Activated naive CD4-positive, alpha-beta T cell treated with anti-CD3 and anti-CD28 coated beads, Interleukin-2, amount 10 ng/mL, durations not matched to agents 7 days and 5 days (primary cell): ENCODE measurements at regions not wholly inside any gene's neighbourhood (a gene's known extent, or its start where the extent isn't known, plus 50 kb on each side); places are given as distances from the start of the nearest gene placed in this dataset.

Experiments used
- CTCF ChIA-PET: fragments of 350-600 bp; sonication (Branson Sonifier 250); formaldehyde crosslinking; loops from one replicate; lab custom pipeline; 2021; ENCODE audit warnings: antibody characterized with exemption; lab: Charles Lee
- DNase-seq: peaks from one replicate; pipeline ENCODE4 v3.0.0-alpha.2; 2020
- H3K27ac Mint-ChIP-seq: one replicate; pipeline ENCODE4 v1.8.0; 2021; ENCODE audit warnings: mild to moderate bottlenecking, moderate library complexity, mixed read lengths
- H3K27me3 Mint-ChIP-seq: one replicate; pipeline ENCODE4 v1.8.0; 2021; ENCODE audit warnings: mild to moderate bottlenecking, mixed read lengths
- H3K36me3 Mint-ChIP-seq: one replicate; pipeline ENCODE4 v1.8.0; 2021; ENCODE audit warnings: mixed read lengths
- H3K4me1 Mint-ChIP-seq: one replicate; pipeline ENCODE4 v1.8.0; 2021; ENCODE audit warnings: mixed read lengths
- H3K4me3 Mint-ChIP-seq: one replicate; pipeline ENCODE4 v1.8.0; 2021; ENCODE audit warnings: mild to moderate bottlenecking, moderate library complexity, mixed read lengths
- H3K9me3 Mint-ChIP-seq: one replicate; pipeline ENCODE4 v1.8.0; 2021; ENCODE audit warnings: mixed read lengths

DNA sequence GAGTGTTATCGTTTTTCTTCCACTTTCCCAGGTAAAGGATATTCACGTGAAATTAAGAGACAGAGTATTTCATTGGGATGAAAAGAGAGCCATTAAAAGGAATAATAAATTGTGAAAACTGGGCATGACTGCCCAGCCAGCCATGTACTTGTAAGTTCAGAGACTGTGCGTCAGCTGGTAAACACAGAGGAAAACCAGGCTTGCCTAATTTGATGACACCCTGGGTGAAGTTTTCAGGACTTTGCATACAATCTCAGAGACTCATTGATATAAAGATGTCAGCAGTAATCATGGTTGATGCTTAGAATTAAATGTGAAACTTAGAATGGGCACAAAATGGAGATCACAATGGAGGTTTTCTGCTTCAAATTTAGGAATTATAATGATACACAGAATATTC lies 153.5 kb upstream of the ZEB2 start:
- Mint-ChIP-seq H3K36me3 (no peaks in the 10 kb centered on the region), H3K4me1 (no peaks in the 10 kb centered on the region), H3K27me3 (no peaks in the 10 kb centered on the region), H3K27ac (no peak overlapping the region), H3K4me3 (no peak overlapping the region), H3K9me3 (no peaks in the 10 kb centered on the region)
- no peak for DNase-seq
- CTCF ChIA-PET: no interaction called here

DNA sequence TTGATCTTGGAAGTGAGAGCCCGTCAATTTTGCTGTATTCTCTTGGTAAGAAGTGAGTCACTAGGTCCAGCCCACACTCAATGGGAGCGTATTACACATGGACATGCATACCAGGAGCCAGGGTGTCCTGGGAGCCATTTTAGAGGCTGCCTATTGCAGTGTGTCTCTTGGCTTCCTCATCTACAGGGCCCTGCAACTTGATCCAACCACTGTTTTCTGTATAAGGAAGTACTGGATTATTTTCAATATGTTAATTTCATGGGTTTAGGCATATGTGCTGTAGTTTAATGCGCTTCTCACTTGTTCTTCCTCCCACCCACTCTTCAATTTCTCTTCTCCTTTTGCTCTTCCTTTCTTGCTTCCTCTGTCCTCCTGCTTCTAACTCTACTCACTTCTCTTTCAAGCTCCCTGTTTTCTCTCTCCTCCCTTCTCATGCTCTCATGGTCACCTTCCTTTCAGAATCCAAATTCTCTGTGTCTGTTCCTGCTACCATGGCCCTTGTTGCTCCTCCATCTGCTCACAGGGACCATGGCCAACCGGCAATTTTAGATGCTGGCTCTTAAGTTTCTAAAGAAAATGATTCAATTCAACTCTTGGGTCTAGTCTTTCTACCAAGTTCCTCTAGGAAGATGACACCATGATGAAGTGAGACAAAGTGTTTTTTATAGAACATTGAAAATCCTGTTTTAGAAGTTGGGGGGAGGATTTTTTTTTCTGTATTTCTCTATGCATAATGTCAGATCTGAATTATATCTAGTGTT lies 152.0 kb upstream of the ZEB2 start:
- no peak for DNase-seq
- H3K36me3 Mint-ChIP-seq: no peaks in the 10 kb centered on the region
- no peaks in the 10 kb centered on the region for H3K4me1 Mint-ChIP-seq
- CTCF ChIA-PET: no interaction called here
- H3K27ac Mint-ChIP-seq: no peak overlapping the region
- H3K9me3 Mint-ChIP-seq: no peaks in the 10 kb centered on the region
- no peak overlapping the region for H3K4me3 Mint-ChIP-seq
- H3K27me3 Mint-ChIP-seq: no peaks in the 10 kb centered on the region

GRCh38 chr2:144670738-144671137 lies 150.8 kb upstream of the ZEB2 start:
- Mint-ChIP-seq H3K27me3 (no peaks in the 10 kb centered on the region), H3K4me1 (no peaks in the 10 kb centered on the region), H3K9me3 (no peaks in the 10 kb centered on the region), H3K36me3 (no peaks in the 10 kb centered on the region), H3K4me3 (no peak overlapping the region), H3K27ac (no peak overlapping the region)
- DNase-seq: no peak
- CTCF ChIA-PET: no interaction called here

DNA sequence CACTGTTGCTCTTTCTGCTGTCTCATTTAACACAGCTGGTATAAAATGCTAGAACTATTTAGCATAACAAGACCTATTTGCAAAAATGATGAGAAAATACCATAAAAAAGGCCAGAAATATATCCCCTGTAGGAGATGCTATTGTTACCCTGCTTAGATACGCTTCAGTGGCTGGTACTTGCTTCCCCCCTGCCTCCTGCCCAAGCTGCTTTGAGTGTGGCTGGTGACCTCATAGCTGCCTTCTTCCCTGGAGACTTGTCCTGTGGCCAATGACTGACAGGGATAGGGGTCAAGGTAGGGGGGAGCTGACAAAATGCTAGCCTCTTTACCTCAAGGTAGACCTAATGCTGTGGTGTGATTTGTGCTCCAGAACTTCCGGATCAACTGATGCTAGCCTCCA lies 150.2 kb upstream of the ZEB2 start:
- CTCF ChIA-PET: no interaction called here
- Mint-ChIP-seq H3K27ac (no peak overlapping the region), H3K4me3 (no peak overlapping the region), H3K9me3 (no peaks in the 10 kb centered on the region), H3K36me3 (no peaks in the 10 kb centered on the region), H3K27me3 (no peaks in the 10 kb centered on the region), H3K4me1 (no peaks in the 10 kb centered on the region)
- no peak for DNase-seq

DNA sequence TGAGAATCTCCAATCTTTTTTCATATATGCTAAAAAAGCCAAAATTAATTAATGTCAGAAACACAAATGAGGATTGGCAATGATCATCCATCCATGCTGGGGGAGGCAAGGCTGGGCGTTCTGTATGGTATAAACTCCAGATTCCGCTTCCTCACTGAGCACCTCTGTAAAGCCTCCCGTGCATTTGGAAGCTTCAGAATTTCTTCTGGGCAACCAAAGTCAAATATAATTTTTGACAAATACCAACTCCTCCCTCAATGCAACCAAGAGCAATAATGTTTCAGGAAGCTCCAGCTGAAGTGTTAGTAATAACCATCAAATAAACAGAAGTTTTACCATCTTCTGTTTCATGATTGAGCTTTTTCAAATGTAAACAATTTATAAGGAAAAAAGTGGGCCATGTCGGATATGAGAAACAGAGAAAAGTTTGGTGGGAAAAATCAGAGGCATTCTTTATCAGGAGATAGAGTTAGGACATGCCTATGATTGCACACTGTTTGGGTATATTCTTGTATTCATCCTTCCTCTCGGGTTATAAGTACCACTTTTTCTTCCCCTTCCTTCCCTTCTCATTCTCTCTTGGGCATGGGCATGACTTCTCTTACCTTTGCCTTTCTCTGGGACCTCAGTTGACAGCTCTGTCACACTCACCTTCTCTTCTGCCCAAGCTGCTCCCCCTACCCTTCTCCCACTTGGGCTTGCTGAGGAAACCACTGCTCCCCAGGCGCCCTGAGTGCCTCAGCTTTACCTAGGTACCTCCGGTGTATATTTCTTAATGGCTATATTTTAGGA lies 149.5 kb upstream of the ZEB2 start:
- no peak overlapping the region for H3K27ac Mint-ChIP-seq
- H3K4me1 Mint-ChIP-seq: no peaks in the 10 kb centered on the region
- no peak overlapping the region for H3K4me3 Mint-ChIP-seq
- CTCF ChIA-PET: interaction anchor here (1.0 kb wide), 1 partner anchor 11 kb away, joined by 3 read pairs; no protein-coding TSS in a partner anchor
- no peak for DNase-seq
- no peaks in the 10 kb centered on the region for H3K27me3 Mint-ChIP-seq
- no peaks in the 10 kb centered on the region for H3K9me3 Mint-ChIP-seq
- no peaks in the 10 kb centered on the region for H3K36me3 Mint-ChIP-seq

DNA sequence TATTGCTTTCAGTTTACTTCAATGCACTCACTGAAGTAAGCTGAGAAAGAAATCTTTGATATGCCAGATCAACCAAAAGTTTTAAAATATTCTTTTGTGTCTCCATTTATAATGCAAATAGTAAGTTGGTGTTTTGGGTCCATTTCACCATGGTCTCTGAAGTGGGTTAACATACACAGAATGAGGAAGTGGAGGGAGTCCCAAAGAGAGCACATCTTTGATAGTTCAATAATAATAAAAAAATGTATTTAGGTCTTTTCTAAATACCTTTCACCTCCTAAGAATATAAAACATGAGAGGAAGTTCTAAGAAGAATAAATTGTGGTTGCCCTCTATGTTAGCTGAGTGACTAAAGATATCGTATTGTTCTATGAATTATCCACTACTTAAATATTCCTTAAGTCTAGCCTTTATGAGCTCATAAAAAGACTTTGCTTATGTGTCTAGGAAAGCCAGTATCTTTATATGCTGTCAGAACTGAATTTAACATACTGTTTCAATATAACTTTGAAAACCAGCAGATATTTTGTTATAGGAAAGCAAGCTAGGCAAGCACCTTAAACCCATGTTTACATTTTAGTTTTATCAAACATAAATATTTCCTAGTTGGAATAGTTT lies 148.7 kb upstream of the ZEB2 start:
- no peak overlapping the region for H3K4me3 Mint-ChIP-seq
- no peaks in the 10 kb centered on the region for H3K4me1 Mint-ChIP-seq
- no peaks in the 10 kb centered on the region for H3K36me3 Mint-ChIP-seq
- no peak for DNase-seq
- CTCF ChIA-PET: interaction anchor here (1.0 kb wide), 1 partner anchor 10 kb away, joined by 3 read pairs; no protein-coding TSS in a partner anchor
- no peaks in the 10 kb centered on the region for H3K27me3 Mint-ChIP-seq
- H3K9me3 Mint-ChIP-seq: no peaks in the 10 kb centered on the region
- no peak overlapping the region for H3K27ac Mint-ChIP-seq

DNA sequence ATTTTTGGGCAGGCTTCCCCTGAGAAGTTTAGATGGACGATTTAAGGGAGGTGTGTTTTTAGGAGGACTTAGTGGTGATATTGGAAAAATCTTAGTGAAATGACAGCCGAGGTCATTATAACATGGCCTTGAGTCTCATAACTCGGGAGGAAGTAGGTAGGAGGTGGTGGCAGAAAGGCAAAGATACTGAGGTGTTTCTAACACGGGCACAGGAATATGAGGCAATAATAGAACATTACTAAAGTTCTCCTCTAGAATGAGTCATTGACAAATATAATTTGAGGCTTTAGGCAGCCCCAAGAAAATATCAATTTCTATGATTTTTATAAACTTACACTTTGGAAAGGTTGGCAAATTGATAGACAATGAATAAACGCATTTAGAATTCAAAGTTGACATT lies 146.1 kb upstream of the ZEB2 start:
- Mint-ChIP-seq H3K36me3 (no peaks in the 10 kb centered on the region), H3K9me3 (no peaks in the 10 kb centered on the region), H3K4me1 (no peaks in the 10 kb centered on the region), H3K27me3 (no peaks in the 10 kb centered on the region), H3K27ac (no peak overlapping the region), H3K4me3 (no peak overlapping the region)
- no peak for DNase-seq
- CTCF ChIA-PET: no interaction called here

- Mint-ChIP-seq H3K36me3 (no peaks in the 10 kb centered on the region), H3K9me3 (no peaks in the 10 kb centered on the region), H3K4me1 (no peaks in the 10 kb centered on the region), H3K27me3 (no peaks in the 10 kb centered on the region), H3K27ac (no peak overlapping the region), H3K4me3 (no peak overlapping the region)
- DNase-seq: no peak
- CTCF ChIA-PET: no interaction called here
These were observed 143.3 kb upstream of the ZEB2 start for GRCh38 chr2:144663207-144663606.

DNA sequence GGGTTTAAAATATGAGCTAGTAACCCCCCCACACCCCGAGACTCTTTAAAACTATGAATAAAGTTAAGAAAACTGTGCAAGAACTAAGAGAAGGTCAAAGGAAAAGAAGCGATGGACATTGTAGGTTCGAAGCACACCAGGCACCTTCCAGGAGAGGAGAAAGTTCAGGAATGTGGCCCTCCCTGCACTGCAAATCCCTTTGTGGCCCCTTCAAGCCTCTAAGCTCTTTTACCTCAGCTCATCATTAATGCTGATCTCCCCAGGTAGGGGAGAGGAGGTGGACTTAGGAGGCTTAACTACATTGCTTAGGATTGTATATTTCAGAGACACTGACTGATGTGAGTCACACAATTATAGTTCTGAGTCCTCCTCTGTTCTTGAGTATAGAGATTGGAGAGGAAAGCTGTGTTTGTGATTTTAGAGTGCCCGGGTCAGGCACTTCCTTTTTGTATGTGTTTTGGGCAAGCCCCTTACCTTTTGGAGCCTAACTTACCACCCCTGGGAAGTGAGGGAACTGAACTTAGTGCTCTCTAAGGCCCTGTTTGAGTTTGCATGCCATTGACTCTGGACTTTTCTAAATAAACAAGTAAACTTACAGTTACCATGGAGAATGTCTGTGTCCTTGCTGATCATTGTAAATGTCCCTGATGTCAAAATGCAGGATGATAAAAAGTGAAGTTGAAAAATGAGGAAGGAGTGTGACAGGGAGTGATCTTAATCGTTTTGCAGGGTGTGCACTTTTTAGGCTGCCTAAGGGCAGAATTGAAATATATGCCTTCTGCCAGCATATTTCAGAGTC lies 140.8 kb upstream of the ZEB2 start:
- Mint-ChIP-seq H3K4me3 (no peak overlapping the region), H3K9me3 (no peaks in the 10 kb centered on the region), H3K27ac (no peak overlapping the region), H3K4me1 (no peaks in the 10 kb centered on the region), H3K36me3 (no peaks in the 10 kb centered on the region), H3K27me3 (no peaks in the 10 kb centered on the region)
- CTCF ChIA-PET: no interaction called here
- DNase-seq: no peak

- H3K4me3 Mint-ChIP-seq: no peak overlapping the region
- no peaks in the 10 kb centered on the region for H3K4me1 Mint-ChIP-seq
- DNase-seq: no peak
- H3K27me3 Mint-ChIP-seq: no peaks in the 10 kb centered on the region
- H3K36me3 Mint-ChIP-seq: no peaks in the 10 kb centered on the region
- H3K9me3 Mint-ChIP-seq: no peaks in the 10 kb centered on the region
- CTCF ChIA-PET: no interaction called here
- no peak overlapping the region for H3K27ac Mint-ChIP-seq
These were observed 139.9 kb upstream of the ZEB2 start for GRCh38 chr2:144659731-144660275.

DNA sequence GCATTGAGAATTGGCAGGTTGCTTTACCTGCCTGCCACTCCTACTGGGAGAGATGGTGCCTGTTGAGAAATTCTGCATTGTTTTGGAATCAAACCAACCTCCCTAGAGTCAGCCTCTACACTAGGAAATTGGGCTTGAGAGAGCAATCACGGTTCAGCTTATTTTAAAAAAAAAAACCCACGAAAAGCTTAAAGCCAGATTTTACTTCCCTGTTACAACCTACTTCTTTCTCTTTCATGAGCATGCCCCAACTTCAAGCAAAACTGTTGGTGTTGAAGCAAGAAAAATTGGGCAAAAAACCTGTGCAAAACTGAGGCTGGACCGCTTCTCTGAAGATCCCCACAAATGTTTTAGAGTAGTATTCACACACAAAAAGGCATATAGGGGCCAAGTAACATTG lies 134.6 kb upstream of the ZEB2 start:
- Mint-ChIP-seq H3K4me3 (no peak overlapping the region), H3K4me1 (no peaks in the 10 kb centered on the region), H3K27ac (no peak overlapping the region), H3K27me3 (no peaks in the 10 kb centered on the region), H3K9me3 (no peaks in the 10 kb centered on the region), H3K36me3 (no peaks in the 10 kb centered on the region)
- no peak for DNase-seq
- CTCF ChIA-PET: no interaction called here

DNA sequence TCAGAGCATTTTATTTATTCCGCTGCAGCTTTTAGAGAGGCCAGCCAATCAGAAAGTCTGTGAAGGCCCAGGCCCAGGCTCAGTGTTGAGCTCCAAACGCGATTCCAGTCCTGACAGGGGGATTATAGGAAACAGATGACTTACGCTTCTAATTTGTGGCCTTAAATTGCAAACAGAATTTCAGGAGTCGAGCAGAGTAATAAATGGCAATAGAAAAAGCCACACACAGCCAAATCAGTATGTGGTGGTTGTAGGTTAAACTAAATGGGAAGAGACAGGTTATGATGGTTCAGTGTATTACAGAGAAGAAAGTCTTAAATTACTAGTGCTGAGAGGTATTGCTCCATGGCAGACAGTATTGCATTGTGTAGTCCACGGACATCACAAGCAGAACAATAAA lies 131.0 kb upstream of the ZEB2 start:
- Mint-ChIP-seq H3K27me3 (no peaks in the 10 kb centered on the region), H3K4me1 (no peaks in the 10 kb centered on the region), H3K36me3 (no peaks in the 10 kb centered on the region), H3K4me3 (no peak overlapping the region), H3K9me3 (no peaks in the 10 kb centered on the region), H3K27ac (no peak overlapping the region)
- CTCF ChIA-PET: no interaction called here
- DNase-seq: no peak

GRCh38 chr2:144648837-144649465 lies 129.0 kb upstream of the ZEB2 start:
- H3K9me3 Mint-ChIP-seq: no peaks in the 10 kb centered on the region
- no peak for DNase-seq
- no peaks in the 10 kb centered on the region for H3K27me3 Mint-ChIP-seq
- no peaks in the 10 kb centered on the region for H3K36me3 Mint-ChIP-seq
- H3K4me3 Mint-ChIP-seq: no peak overlapping the region
- CTCF ChIA-PET: no interaction called here
- H3K4me1 Mint-ChIP-seq: no peaks in the 10 kb centered on the region
- H3K27ac Mint-ChIP-seq: no peak overlapping the region
